ENCODE measurements at regions not wholly inside any gene's neighbourhood (a gene's known extent, or its start where the extent isn't known, plus 50 kb on each side); places are given as distances from the start of the nearest gene placed in this dataset.

- H3K4me1 ChIP-seq (ENCODE audit: insufficient read depth, low read length, severe bottlenecking): no peaks in the 10 kb centered on the region
- H3K4me2 ChIP-seq (ENCODE audit: low read length): no peak overlapping the region
- no peak overlapping the region for H3K27ac ChIP-seq (ENCODE audit: low read depth, low read length, poor library complexity, severe bottlenecking)
- no peaks in the 10 kb centered on the region for H4K20me1 ChIP-seq (ENCODE audit: insufficient read depth, low read length)
- no peaks in the 10 kb centered on the region for H3K9me3 ChIP-seq (ENCODE audit: low read length)
- no peaks in the 10 kb centered on the region for H3K36me3 ChIP-seq (ENCODE audit: insufficient read depth, low read length)
- no peaks in the 10 kb centered on the region for H3K79me2 ChIP-seq (ENCODE audit: insufficient read depth, low read length)
- TF ChIP-seq, protein P1, sequence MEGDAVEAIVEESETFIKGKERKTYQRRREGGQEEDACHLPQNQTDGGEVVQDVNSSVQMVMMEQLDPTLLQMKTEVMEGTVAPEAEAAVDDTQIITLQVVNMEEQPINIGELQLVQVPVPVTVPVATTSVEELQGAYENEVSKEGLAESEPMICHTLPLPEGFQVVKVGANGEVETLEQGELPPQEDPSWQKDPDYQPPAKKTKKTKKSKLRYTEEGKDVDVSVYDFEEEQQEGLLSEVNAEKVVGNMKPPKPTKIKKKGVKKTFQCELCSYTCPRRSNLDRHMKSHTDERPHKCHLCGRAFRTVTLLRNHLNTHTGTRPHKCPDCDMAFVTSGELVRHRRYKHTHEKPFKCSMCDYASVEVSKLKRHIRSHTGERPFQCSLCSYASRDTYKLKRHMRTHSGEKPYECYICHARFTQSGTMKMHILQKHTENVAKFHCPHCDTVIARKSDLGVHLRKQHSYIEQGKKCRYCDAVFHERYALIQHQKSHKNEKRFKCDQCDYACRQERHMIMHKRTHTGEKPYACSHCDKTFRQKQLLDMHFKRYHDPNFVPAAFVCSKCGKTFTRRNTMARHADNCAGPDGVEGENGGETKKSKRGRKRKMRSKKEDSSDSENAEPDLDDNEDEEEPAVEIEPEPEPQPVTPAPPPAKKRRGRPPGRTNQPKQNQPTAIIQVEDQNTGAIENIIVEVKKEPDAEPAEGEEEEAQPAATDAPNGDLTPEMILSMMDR (IDR thresholded peaks at IDR 0.05; ENCODE audit: low read length): no peak
- TF ChIP-seq EZH2 (IDR thresholded peaks at IDR 0.05; ENCODE audit: borderline replicate concordance, low read length): no peak
- no peaks in the 10 kb centered on the region for H3F3A ChIP-seq (ENCODE audit: insufficient read depth, low read length)
- H3K9me2 ChIP-seq (ENCODE audit: low read depth, low read length): no peaks in the 10 kb centered on the region
- H3K27me3 ChIP-seq (ENCODE audit: insufficient read depth, low read length): no peaks in the 10 kb centered on the region
- H3K9ac ChIP-seq (ENCODE audit: low read length): no peak overlapping the region
- no peak overlapping the region for H2AFZ ChIP-seq (ENCODE audit: low read length)
- no peak overlapping the region for H3K4me3 ChIP-seq (ENCODE audit: low read depth, low read length, poor library complexity, severe bottlenecking)
These were observed 141.5 kb upstream of the PCBD1 start for GRCh38 chr10:71029907-71030306.

DNA sequence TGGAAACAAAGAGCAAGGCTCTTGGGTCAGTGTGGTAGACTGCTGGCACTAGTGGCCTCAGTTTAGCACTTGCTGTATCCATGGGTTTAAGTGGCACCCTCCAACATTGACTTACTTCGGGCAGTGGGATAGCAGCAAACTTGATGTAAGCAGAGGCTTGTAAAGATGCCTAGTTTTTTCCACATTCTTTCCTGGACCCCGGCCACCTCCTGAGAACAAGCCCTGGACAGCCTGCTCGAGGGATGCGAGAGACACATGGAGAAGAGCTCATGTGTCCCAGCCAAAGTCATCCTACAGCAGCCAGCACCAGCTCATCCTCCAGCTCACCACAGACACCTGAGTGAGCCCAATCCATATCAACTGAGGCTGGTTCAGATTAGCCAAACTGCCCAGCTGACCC is 142.7 kb upstream of the PCBD1 start:
- Histone ChIP-seq H3K27me3 (ENCODE audit: insufficient read depth, low read length) (no peaks in the 10 kb centered on the region), H3K79me2 (ENCODE audit: insufficient read depth, low read length) (no peaks in the 10 kb centered on the region), H4K20me1 (ENCODE audit: insufficient read depth, low read length) (no peaks in the 10 kb centered on the region), H3K4me1 (ENCODE audit: insufficient read depth, low read length, severe bottlenecking) (no peaks in the 10 kb centered on the region), H3K9me3 (ENCODE audit: low read length) (no peaks in the 10 kb centered on the region), H3K27ac (ENCODE audit: low read depth, low read length, poor library complexity, severe bottlenecking) (no peak overlapping the region), H2AFZ (ENCODE audit: low read length) (no peak overlapping the region), H3K4me3 (ENCODE audit: low read depth, low read length, poor library complexity, severe bottlenecking) (no peak overlapping the region), H3F3A (ENCODE audit: insufficient read depth, low read length) (no peaks in the 10 kb centered on the region), H3K36me3 (ENCODE audit: insufficient read depth, low read length) (no peaks in the 10 kb centered on the region), H3K9me2 (ENCODE audit: low read depth, low read length) (no peaks in the 10 kb centered on the region), H3K4me2 (ENCODE audit: low read length) (no peak overlapping the region), H3K9ac (ENCODE audit: low read length) (no peak overlapping the region)
- TF ChIP-seq EZH2 (IDR thresholded peaks at IDR 0.05; ENCODE audit: borderline replicate concordance, low read length): no peak
- TF ChIP-seq, protein P1 (IDR thresholded peaks at IDR 0.05; ENCODE audit: low read length): no peak

DNA sequence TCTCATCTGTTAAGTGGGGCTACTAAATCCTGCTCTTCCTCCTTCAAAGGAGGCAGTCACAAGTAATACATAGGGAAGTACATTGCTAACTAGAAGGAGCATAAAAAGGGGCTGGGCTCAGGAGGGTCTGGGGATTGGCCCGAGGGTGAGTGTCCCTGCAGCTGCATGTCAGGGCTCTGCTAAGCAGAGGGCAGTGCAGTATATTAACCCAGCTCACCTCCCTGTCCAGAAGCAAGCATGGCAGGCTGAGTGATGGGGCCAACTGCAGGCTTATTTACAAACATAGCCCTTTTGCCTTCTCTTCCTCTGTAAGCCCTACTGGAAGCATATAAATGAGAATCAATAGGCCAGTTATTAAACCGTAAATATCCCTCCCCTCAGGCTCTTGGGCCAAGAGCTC is 143.2 kb upstream of the PCBD1 start:
- no peaks in the 10 kb centered on the region for H3F3A ChIP-seq (ENCODE audit: insufficient read depth, low read length)
- no peak overlapping the region for H3K9ac ChIP-seq (ENCODE audit: low read length)
- no peak overlapping the region for H2AFZ ChIP-seq (ENCODE audit: low read length)
- H3K9me3 ChIP-seq (ENCODE audit: low read length): no peaks in the 10 kb centered on the region
- no peaks in the 10 kb centered on the region for H4K20me1 ChIP-seq (ENCODE audit: insufficient read depth, low read length)
- no peaks in the 10 kb centered on the region for H3K36me3 ChIP-seq (ENCODE audit: insufficient read depth, low read length)
- no peak overlapping the region for H3K27ac ChIP-seq (ENCODE audit: low read depth, low read length, poor library complexity, severe bottlenecking)
- no peaks in the 10 kb centered on the region for H3K27me3 ChIP-seq (ENCODE audit: insufficient read depth, low read length)
- no peak overlapping the region for H3K4me2 ChIP-seq (ENCODE audit: low read length)
- no peaks in the 10 kb centered on the region for H3K79me2 ChIP-seq (ENCODE audit: insufficient read depth, low read length)
- TF ChIP-seq EZH2 (IDR thresholded peaks at IDR 0.05; ENCODE audit: borderline replicate concordance, low read length): no peak
- TF ChIP-seq, protein P1 (IDR thresholded peaks at IDR 0.05; ENCODE audit: low read length): no peak
- H3K4me1 ChIP-seq (ENCODE audit: insufficient read depth, low read length, severe bottlenecking): no peaks in the 10 kb centered on the region
- no peak overlapping the region for H3K4me3 ChIP-seq (ENCODE audit: low read depth, low read length, poor library complexity, severe bottlenecking)
- H3K9me2 ChIP-seq (ENCODE audit: low read depth, low read length): no peaks in the 10 kb centered on the region
